Adrenal gland (tissue), 5 donors: ENCODE measurements at regions not wholly inside any gene's neighbourhood (a gene's known extent, or its start where the extent isn't known, plus 50 kb on each side); places are given as distances from the start of the nearest gene placed in this dataset.

ENCODE experiments used
- CTCF ChIP-seq, 6 experiments: fragments of 450-650 bp in 4 of 6; fragments of 200-600 bp in 2 of 6; sonication (generic) in 1 of 6; IDR thresholded peaks; 1 replicate in 5 of 6; 2 replicates in 1 of 6; pipeline versions ENCODE4 v1.5.1 to v1.8.0; 2016 to 2021; ENCODE audit warnings: antibody characterized with exemption in 6 of 6, mild to moderate bottlenecking in 2 of 6, moderate library complexity in 1 of 6
- POLR2A ChIP-seq, 2 donors: fragments of 450-650 bp; IDR thresholded peaks; one replicate each; pipeline ENCODE4 v1.6.1; 2017; ENCODE audit warnings: antibody characterized with exemption in 2 of 2, mild to moderate bottlenecking in 2 of 2, moderate library complexity in 1 of 2
- donor health status: DM: no; HTN: no; CAD: no.

- no peak for TF ChIP-seq POLR2A (IDR thresholded peaks at IDR 0.05)
- TF ChIP-seq CTCF (IDR thresholded peaks at IDR 0.05) = no peak
These were observed 138.0 kb upstream of the NOVA1 start for GRCh38 chr14:26735811-26736210.
